HepG2 (cell line): ENCODE measurements at regions not wholly inside any gene's neighbourhood (a gene's known extent, or its start where the extent isn't known, plus 50 kb on each side); places are given as distances from the start of the nearest gene placed in this dataset.

Source experiments
- ATAC-seq: fragments of 200-7000 bp; cut with Tn5 transposase; 3 replicates; pipeline ENCODE4 v1.9.1; 2020; ENCODE audit warnings: mild to moderate bottlenecking, moderate library complexity
- BruUV-seq: library from RNA; stranded (reverse); fragments of 400-500 nt; replicated peaks from 2 replicates; lab custom pipeline; 2021; lab: Mats Ljungman, UMichigan
- CTCF ChIA-PET: fragments of 300-600 bp; formaldehyde crosslinking; extraction: SDS; loops from one replicate; lab custom pipeline; 2021; ENCODE audit warnings: low total read pairs, inconsistent platforms, low intra/inter-chr PET ratio; lab: Yijun Ruan, JAX
- POLR2A ChIA-PET: fragments of 350-600 bp; sonication (Branson Sonifier 250); formaldehyde crosslinking; loops from one replicate; lab custom pipeline; 2020; ENCODE audit warnings: antibody characterized with exemption, inconsistent platforms; lab: Yijun Ruan, JAX
- DNase-seq: peaks from one replicate; pipeline ENCODE4 v3.0.0-alpha.2; 2015; ENCODE audit warnings: low spot score
- FAIRE-seq: peaks from 3 replicates; lab custom pipeline; 2011; peaks lifted over from hg19 to GRCh38; lab: Jason Lieb, UNC
- H2AFZ ChIP-seq: one replicate; pipeline ENCODE4 v1.6.1; 2011; ENCODE audit warnings: low read length, inconsistent platforms
- H3K27ac ChIP-seq: fragments of 300-600 bp; 3 replicates; pipeline ENCODE4 v1.8.0; 2011; ENCODE audit warnings: mixed run types, mild to moderate bottlenecking, mixed read lengths, low read length, inconsistent platforms; ENCODE audit not compliant: insufficient read depth; ENCODE audit errors: extremely low read length
- H3K27me3 ChIP-seq, 2 experiments: fragments of 200-600 bp in 1 of 2; 2 replicates in 1 of 2; 3 replicates in 1 of 2; pipeline versions ENCODE4 v1.6.0 to v1.8.0; 2011; ENCODE audit warnings: low read length in 2 of 2, mild to moderate bottlenecking in 2 of 2, moderate library complexity in 2 of 2, inconsistent platforms in 1 of 2; ENCODE audit not compliant: insufficient read depth in 2 of 2, control insufficient read depth in 1 of 2
- H3K36me3 ChIP-seq, 2 experiments: fragments of 200-600 bp in 1 of 2; replicated peaks in 1 of 2; 2 replicates in 1 of 2; 3 replicates in 1 of 2; pipeline versions ENCODE4 v1.5.1 to v1.8.0; 2011; ENCODE audit warnings: low read length in 2 of 2, inconsistent platforms in 1 of 2; ENCODE audit not compliant: insufficient read depth in 2 of 2, control insufficient read depth in 1 of 2
- H3K4me1 ChIP-seq: 2 replicates; pipeline ENCODE4 v1.5.1; 2012; ENCODE audit warnings: low read length, inconsistent platforms; ENCODE audit not compliant: insufficient read depth
- H3K4me2 ChIP-seq: 2 replicates; pipeline ENCODE4 v1.6.0; 2011; ENCODE audit warnings: low read depth, low read length, inconsistent platforms
- H3K4me3 ChIP-seq, 3 experiments: fragments of 200-600 bp in 1 of 3; sonication (generic), shearing (Covaris generic) in 1 of 3; replicated peaks in 1 of 3; 2 replicates each; pipeline ENCODE4 v1.5.1; 2011 to 2016; ENCODE audit warnings: low read length in 3 of 3, inconsistent platforms in 2 of 3, low read depth in 2 of 3, mild to moderate bottlenecking in 2 of 3, control low read depth in 1 of 3, mixed read lengths in 1 of 3; ENCODE audit not compliant: insufficient read depth in 1 of 3
- H3K79me2 ChIP-seq: one replicate; pipeline ENCODE4 v1.6.1; 2011; ENCODE audit warnings: low read length, inconsistent platforms; ENCODE audit not compliant: insufficient read depth
- H3K9ac ChIP-seq: 2 replicates; pipeline ENCODE4 v1.6.0; 2011; ENCODE audit warnings: mild to moderate bottlenecking, low read depth, low read length, inconsistent platforms; ENCODE audit not compliant: insufficient read depth
- H3K9me3 ChIP-seq: 2 replicates; pipeline ENCODE4 v1.5.1; 2012; ENCODE audit warnings: mild to moderate bottlenecking, low read length
- H4K20me1 ChIP-seq: 2 replicates; pipeline ENCODE4 v1.6.0; 2011; ENCODE audit warnings: inconsistent platforms, mild to moderate bottlenecking, low read length, moderate library complexity; ENCODE audit not compliant: insufficient read depth
- FOSL1 ChIP-seq: sonication (generic); formaldehyde crosslinking; IDR thresholded peaks from 2 replicates; pipeline ENCODE4 v1.9.0; 2021; ENCODE audit warnings: missing genetic modification reagents, borderline replicate concordance
- NFKB2 ChIP-seq: sonication (generic); formaldehyde crosslinking; IDR thresholded peaks from 2 replicates; pipeline ENCODE4 v1.4.0; 2020; ENCODE audit warnings: missing genetic modification reagents, borderline replicate concordance
- ZNF687 ChIP-seq: sonication (generic); formaldehyde crosslinking; IDR thresholded peaks from 2 replicates; pipeline ENCODE4 v1.5.1; 2020; ENCODE audit warnings: mild to moderate bottlenecking, missing genetic modification reagents, moderate library complexity
- ZSCAN20 ChIP-seq: sonication (generic); formaldehyde crosslinking; IDR thresholded peaks from 2 replicates; pipeline ENCODE4 v1.4.0; 2020; ENCODE audit warnings: missing genetic modification reagents, mild to moderate bottlenecking, borderline replicate concordance
- WGBS: methylation state at CpG from one replicate; pipeline ENCODE4 v1.1.6; 2017; ENCODE audit warnings: low lambda C conversion rate; 5-methylcytosine and 5-hydroxymethylcytosine counted together
- in situ Hi-C: cut with HindIII; loops from 2 replicates; pipeline ENCODE4 v1.10.0; 2017; ENCODE audit warnings: low pct_unique_long_range_greater_than_20kb; ENCODE audit not compliant: extremely low pct_ligation_motif_present
- intact Hi-C: fragments of 100-400 bp; cut with micrococcal nuclease; formaldehyde crosslinking; loops from one replicate; pipeline ENCODE4 v1.10.0; 2022; ENCODE audit not compliant: unreplicated experiment
- TF ChIP-seq, protein P1 (sequence below): IDR thresholded peaks from 2 replicates; pipeline ENCODE4 v1.6.1; 2012; ENCODE audit warnings: inconsistent platforms
- TF ChIP-seq, protein P2 (sequence below): sonication (generic); formaldehyde crosslinking; IDR thresholded peaks from 2 replicates; pipeline ENCODE4 v1.5.0; 2020; ENCODE audit warnings: mild to moderate bottlenecking, missing genetic modification reagents, moderate library complexity

GRCh38 chr13:80585531-80585930 is 244.6 kb upstream of the SPRY2 start:
- ATAC-seq (no peak), FAIRE-seq (no peak), DNase-seq (no peak)
- ChIA-PET POLR2A (no interaction called here), CTCF (no interaction called here)
- in situ Hi-C loops: no loop called here
- no peak overlapping the region for H3K27ac ChIP-seq
- H4K20me1 ChIP-seq: no peaks in the 10 kb centered on the region
- no peaks in the 10 kb centered on the region for H3K4me1 ChIP-seq
- no peaks in the 10 kb centered on the region for H3K27me3 ChIP-seq
- intact Hi-C loops: no loop called here
- no peak overlapping the region for H3K4me3 ChIP-seq
- BruUV-seq: no TSS peak
- no peaks in the 10 kb centered on the region for H3K36me3 ChIP-seq
- 0% methylated on average over 1 of the region's 1 CpG for WGBS
- H3K9me3 ChIP-seq: no peaks in the 10 kb centered on the region; the same call in 1 of the 2 replicates
- no peak for TF ChIP-seq ZSCAN20 (CRISPR knock-in tag)
- no peak for TF ChIP-seq ZNF687 (CRISPR knock-in tag)
- no peak for TF ChIP-seq NFKB2 (CRISPR knock-in tag)
- TF ChIP-seq, protein P1, sequence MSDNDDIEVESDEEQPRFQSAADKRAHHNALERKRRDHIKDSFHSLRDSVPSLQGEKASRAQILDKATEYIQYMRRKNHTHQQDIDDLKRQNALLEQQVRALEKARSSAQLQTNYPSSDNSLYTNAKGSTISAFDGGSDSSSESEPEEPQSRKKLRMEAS: no peak
- TF ChIP-seq, protein P2, sequence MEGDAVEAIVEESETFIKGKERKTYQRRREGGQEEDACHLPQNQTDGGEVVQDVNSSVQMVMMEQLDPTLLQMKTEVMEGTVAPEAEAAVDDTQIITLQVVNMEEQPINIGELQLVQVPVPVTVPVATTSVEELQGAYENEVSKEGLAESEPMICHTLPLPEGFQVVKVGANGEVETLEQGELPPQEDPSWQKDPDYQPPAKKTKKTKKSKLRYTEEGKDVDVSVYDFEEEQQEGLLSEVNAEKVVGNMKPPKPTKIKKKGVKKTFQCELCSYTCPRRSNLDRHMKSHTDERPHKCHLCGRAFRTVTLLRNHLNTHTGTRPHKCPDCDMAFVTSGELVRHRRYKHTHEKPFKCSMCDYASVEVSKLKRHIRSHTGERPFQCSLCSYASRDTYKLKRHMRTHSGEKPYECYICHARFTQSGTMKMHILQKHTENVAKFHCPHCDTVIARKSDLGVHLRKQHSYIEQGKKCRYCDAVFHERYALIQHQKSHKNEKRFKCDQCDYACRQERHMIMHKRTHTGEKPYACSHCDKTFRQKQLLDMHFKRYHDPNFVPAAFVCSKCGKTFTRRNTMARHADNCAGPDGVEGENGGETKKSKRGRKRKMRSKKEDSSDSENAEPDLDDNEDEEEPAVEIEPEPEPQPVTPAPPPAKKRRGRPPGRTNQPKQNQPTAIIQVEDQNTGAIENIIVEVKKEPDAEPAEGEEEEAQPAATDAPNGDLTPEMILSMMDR: no peak
- TF ChIP-seq FOSL1 (CRISPR knock-in tag): no peak
- no peak overlapping the region for H3K4me2 ChIP-seq
- no peaks in the 10 kb centered on the region for H3K79me2 ChIP-seq
- no peak overlapping the region for H3K9ac ChIP-seq
- no peak overlapping the region for H2AFZ ChIP-seq
